Stimulated activated CD4-positive, alpha-beta T cell treated with anti-CD3 and anti-CD28 coated beads, Interleukin-4, amount 100 ng/mL, for 1 hour (primary cell): ENCODE measurements at regions not wholly inside any gene's neighbourhood (a gene's known extent, or its start where the extent isn't known, plus 50 kb on each side); places are given as distances from the start of the nearest gene placed in this dataset.
"Not testable (repeated sequence)": the region's sequence is repeated elsewhere in the genome, so short reads cannot be mapped to it uniquely, and the experiment has no call there.

Source experiments
- DNase-seq: peaks from one replicate; pipeline ENCODE4 v3.0.0-alpha.2; 2020

DNA sequence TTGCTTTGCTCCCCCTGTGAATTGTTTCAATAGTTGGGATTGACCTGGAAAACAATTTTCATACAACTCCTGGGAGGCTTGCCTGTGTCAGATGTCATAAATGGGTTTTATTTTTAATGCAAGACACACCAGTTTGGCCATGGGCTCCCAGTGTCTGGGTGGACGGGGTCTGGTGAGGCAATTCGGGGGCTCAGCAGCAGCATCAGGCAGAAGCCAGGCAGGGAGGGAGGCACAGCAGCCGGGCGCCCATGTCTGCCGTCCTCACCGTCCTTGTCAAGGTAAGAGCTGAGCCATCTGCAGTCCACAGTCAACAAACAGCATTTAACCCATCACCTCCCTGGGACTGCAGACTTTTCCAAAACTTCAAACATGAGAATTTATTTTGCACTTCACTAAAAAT is 150.6 kb downstream of the NPIPB11 start:
- DNase-seq = not testable (repeated sequence)

DNA sequence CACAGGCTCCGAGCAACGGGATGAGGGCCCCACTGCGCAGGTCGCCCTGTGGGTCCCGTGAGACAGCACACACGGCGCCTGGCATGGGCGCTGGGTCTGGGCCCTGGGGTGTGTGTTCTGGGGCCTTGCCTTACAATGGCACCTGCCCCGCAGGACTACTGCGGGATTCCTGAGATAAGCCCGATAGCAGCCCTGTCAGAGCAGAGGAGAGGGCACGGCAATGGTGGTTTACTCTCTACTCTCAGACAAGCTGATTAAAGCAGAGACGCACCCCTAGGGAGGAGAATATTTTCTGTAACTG is 151.1 kb downstream of the NPIPB11 start:
- not testable (repeated sequence) for DNase-seq

DNA sequence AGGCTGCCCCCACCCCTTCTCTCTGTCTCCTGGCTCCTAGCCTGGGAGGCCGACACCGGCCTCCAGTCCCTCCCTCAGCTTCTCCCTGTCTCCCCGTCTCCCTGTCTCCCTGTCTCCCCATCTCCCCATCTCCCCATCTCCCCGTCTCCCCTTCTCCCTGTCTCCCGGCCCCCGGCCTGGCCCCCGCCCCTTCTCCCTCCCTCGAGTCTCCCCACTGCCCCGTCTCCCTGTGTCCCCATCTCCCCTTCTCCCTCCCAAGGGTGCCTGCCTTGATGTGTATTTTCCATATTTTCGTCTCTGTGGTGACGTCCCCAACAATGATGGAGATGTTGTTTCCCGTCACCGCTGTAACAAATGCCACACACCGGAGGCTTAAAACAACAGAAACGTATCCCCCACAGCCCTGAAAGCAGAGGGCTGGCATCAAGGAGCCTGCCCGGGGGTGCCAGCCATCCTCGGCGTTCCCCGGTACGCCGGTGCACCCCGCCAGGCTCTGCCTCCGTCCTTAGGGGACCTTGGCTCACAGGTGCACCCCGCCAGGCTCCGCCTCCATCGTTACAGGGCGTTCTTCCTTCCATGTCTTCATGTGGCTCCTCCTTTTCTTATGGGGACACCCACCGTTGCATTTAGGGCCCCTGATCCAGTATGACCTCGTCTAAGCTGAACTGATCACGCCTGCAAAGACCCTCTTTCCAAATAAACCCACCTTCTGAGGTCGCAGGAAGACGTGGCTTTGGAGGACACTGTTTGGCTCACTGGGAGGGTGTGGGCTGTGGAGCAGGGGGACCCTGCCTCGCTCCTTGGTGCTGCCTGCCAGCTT is 151.6 kb downstream of the NPIPB11 start:
- no peak for DNase-seq

DNA sequence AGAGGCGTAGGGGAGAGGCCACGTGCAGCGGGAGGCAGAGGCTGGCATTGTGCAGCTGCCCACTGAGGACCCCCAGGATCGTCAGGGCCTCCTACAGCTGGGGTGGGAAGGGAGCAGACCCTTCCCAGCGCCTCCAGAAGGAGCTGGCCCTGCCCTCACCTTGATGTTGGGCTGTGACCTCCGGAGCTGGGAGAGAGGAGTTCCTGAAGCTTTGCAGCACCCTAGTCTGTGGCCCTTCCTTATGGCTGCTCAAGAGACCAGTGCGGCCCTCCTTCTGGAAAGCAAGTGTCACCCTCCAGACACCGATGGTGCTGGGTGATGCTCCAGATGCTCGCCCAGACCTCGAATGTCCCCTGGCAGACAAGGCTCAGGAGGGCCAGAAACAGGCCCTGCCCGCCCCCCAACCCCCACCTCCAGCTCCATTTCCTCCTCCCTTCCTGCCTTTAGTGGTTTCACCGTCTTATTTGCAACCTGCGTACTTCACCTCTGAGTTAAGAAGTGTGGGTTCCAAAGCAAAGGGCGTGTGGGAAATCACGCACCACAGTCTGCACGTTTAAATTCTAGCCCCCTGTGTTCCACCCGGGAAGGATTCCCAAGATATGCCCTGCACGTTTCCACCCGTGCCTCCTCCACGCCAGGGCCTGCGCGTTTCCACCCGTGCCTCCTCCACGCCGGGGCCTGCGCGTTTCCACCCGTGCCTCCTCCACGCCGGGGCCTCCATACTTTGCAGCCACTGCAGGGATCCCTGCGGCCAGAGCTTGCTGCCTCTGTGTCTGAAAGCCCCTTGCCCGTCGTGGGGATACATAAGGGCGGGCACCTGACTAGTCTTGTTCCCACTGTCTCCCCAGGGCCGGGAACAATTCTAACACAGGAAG is 152.6 kb downstream of the NPIPB11 start:
- not testable (repeated sequence) for DNase-seq

DNA sequence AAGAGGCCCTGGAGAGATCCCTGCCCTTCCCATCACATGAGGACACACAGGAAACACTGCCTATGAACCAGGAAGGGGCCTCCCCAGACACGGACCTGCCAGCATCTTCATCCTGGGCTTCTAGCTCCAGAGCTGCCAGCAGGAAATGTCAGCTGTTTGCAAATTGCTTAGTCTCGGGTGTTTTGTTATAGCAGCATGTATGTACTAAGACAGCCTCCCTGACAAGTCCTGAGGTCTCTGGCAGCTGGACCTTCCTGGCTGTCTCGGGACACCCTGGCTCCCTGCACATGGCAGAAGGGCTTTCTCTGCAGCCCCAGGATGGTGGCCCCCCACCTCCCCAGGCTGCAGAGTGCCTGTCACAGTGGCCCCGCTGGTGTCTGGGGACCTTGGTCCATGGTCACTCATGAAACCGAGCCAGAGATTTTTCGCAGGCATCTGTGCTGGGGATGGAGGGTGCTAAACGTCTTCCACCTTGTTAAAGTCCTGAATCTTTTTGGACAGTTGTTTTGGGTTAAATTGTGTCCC is 153.4 kb downstream of the NPIPB11 start:
- DNase-seq = not testable (repeated sequence)

DNA sequence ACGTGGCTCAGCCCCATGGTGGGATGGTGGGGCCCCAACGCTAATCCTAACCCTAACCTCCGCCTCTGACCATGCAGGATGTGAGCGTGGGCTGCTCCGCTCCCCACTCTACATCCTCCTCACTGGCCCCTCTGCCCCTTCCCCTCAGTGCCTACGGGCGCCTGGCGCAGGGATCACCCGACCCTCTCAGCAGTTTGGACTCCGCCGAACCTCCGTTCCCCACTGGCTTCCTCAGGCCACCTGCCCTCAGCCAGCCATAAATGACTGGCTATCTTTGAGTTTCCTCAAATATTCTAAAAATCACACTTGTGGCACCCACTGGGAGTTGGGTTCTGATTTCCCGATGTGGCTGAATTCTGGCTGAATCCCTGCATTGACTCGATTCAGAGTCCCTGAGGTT is 154.2 kb downstream of the NPIPB11 start:
- DNase-seq = not testable (repeated sequence)

DNA sequence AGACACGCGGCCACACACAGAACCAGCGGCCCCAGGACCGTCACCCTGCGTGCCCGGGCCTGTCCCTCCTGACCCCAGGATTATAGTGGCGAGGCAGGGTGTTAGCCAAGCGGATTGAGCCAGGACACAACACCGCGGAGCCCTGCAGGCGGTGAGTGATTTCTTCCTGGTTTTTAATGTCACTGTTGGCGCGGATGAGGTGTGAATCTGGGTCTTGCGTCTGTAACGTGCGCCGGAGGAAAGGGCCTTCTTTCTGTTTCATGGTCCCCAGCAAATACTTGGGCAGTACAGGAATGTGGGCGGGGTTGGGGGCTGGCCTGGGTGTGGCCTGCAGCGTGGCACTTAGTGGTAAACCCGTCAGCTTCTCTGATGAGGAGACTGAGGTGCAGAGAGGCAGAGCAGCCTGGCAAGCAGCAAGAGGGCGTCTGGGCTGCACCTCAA is 154.9 kb downstream of the NPIPB11 start:
- DNase-seq = not testable (repeated sequence)

DNA sequence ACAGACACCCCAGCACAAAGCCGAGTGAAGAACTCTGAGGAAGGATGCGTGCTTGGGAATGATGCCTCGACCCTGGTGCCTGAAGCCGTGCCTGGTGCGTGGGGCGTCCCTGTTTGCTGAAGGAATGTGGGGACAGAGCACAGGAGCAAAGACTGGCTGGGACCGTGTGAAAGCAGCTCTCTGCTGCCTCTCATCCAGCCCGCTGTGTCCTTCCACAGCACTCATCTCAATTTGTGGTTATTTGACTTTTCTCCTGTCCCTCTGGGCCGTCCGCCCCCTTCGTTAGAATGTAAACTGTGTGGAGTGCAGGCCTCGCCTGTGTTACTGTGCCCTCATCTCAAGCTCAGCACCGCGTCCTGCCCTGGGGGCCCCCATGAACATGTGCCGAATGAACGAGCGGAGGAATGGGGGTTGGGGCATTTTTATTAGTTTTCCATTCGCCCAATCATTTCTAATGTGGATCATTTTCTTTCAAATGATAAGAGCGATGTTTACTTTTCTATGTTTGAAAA is 155.5 kb downstream of the NPIPB11 start:
- not testable (repeated sequence) for DNase-seq

DNA sequence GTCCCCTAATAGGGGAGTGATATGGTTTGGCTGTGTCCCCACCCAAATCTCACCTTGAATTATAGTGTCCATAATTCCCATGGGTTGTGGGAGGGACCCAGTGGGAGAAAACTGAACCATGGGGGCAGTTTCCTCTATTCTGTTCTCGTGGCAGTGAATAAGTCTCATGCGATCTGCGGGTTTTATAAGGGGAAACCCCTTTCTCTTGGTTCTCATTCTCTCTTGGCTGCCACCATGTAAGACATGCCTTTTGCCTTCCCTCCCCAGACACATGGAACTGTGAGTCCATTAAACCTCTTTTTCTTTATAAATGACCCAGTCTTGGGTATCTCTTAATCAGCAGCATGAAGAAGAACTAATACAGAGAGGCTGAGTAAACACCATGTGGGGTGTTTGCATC is 156.0 kb downstream of the NPIPB11 start:
- not testable (repeated sequence) for DNase-seq

DNA sequence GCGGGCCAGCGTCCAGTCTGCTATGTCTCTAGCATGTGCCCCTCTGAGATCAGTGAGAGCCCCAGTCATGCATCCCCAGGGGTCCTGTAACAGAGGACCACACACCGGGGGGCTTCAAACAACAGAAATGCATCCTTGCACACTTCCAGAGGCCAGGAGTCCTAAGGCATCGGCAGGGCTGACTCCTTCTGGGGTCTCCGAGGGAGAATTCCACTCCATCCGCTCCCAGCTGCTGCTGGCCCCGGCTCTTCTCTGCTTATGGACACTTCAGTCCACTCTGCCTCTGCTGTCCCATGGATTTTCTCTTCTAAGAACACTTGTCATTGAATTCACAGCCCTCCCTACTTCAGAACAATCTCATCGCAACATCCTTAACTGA is 157.6 kb downstream of the NPIPB11 start:
- DNase-seq = not testable (repeated sequence)

DNA sequence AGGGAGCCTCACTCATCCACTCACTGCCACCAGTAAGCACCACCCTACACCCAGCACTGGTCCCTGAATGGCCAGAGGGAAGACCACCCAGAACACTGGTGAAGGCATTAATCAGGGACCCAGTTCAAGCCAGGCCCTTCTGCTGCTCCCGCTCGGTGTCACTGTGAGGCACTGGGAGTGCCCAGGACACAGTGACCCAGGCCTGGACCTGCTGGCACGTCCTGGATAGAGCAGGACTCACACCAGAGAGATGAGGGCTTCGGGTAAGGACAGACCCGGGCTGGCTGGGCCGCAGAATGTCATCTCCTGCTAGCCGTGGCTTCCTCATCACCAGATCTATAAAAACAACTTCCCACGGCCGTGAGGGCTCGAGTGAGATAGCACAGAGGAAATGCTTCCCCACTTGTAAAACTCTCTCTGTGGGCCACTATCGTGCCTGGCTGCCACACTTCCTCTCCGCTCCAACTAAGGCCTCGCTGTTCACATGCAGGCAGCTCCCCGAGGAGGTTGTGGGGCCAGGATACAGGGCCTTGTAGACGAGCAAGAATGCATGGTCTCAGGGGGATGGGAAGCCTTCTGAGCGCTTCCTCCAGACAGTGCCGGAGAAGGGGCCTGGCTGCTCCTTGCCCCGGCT is 158.1 kb downstream of the NPIPB11 start:
- not testable (repeated sequence) for DNase-seq

DNA sequence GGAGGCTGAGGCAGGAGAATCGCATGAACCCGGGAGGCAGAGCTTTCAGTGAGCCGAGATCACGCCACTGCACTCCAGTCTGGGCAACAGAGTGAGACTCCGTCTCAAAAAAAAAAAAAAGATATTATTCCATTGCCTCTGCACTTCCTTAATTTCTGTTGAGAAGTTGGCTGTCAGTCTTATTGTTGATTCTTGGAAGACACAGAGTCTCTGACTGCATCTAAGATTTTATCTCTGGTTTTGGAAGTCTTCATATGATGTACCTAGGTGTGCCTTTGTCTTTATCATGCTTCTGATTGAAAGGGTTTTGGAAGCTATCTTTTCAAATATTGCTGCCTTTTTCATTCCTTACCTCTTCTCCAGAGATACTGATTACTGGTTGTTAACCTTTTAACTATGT is 160.4 kb downstream of the NPIPB11 start:
- not testable (repeated sequence) for DNase-seq

DNA sequence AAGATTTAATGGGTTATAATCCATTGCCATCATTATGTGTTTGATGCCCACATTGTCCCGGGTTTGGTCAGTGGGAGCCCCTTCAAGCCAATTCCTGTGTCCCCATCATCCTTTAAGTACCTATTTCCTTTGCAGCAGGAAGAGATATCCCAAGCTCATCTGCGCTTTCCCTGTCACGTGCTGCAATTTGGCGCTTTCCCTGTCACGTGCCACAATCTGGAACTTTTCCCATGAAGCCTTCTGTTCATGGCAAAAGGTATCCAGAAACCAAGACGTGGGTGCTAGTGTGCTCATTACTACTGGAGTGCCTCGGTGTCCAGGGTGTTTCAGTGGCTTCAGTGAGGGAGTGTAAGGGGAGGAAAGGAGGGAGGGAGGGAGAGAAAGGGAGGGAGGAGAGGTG is 168.5 kb downstream of the NPIPB11 start:
- DNase-seq = no peak

DNA sequence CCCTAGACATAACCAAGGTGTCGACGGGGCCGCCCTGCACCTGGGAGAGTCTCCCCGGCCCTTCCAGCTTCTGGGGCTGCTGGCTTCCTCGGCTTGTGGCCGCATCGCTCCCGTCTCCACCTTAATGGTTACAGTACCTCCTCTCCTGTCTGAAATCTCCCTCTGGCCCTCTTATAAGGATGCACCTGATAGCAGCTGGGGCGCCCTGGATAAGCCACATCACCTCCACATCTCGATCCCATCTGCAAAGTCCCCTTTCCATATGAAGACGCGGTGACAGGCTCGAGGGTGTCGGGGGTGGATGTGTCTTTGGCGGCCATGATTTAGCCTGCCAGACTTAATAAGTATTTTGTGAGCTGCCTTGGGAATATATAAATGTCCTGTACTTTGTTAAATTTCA is 169.0 kb downstream of the NPIPB11 start:
- DNase-seq = not testable (repeated sequence)

DNA sequence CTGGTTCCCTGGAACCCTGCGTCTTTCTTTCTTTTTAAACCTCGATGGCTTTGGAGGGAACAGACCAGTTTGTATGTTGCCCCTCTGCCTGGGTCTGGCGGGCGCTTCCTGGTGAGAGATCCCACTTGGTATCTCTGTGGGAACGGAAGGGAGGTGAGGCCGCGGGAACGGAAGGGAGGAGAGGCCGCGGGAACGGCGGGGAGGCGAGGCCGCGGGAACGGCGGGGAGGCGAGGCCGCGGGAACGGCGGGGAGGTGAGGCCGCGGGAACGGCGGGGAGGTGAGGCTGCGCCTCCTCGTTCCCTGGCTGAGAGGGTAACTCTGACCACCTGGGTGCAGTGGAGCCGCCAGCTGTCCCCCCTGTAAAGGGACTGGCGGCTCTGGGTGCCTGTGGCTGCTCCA is 169.5 kb downstream of the NPIPB11 start:
- DNase-seq = not testable (repeated sequence)

DNA sequence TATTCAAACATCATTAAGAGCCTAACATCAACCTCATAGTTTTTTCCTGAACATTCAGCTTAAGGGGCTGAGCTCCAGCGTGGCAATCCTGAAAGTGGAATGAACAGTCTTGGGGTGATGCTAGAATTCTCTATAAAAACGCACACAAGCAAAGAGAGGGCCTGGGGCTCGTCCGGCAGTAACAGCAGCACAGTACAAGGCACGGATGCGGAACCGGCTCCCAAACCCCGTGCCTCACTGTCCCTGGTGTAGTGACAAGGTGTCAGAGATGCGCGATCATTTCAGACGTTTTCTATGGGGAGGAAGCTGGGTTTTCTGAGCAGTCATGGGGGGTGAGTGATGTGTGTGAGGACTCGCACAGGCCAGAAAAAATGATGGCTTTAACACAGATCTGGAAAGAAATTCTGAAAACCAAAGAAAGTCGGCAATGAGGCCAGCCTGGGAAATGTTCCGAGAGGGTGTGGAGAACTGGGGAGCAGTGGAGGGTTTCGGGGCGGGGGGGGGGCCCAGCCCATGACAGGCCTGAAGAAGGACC is 170.6 kb downstream of the NPIPB11 start:
- not testable (repeated sequence) for DNase-seq

DNA sequence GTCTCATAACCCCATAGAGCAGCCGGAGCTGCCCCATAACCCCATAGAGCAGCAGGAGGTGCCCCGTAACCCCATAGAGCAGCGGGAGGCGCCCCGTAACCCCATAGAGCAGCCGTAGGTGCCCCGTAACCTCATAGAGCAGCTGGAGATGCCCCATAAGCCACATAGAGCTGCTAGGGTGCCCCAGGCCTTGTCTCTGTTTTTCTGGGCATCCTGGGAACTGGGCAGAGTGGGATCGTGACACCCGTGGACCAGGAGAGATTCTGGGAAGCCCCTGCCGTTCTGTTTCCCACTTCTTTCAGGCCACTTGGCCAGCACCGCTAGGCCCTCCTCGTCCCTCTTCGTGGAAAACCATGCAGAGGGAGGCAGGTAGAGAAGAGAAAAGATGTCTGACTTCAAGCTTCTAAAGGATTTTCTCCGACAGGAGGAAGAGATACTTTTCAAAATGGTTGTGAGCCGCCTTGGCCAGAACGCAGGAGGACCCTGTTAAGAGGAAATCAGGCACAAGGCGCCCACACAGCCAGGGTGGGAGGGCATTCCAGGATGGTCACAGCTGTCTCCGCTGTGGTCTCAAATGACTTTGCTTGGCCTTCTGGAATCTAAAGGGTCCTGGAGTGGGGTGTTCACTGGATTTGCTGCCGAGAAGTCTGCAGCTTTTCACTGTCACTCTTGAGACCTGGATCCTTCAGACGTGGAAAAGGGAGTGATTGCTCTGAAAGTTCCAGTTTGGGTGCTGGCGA is 171.8 kb downstream of the NPIPB11 start:
- DNase-seq = not testable (repeated sequence)

DNA sequence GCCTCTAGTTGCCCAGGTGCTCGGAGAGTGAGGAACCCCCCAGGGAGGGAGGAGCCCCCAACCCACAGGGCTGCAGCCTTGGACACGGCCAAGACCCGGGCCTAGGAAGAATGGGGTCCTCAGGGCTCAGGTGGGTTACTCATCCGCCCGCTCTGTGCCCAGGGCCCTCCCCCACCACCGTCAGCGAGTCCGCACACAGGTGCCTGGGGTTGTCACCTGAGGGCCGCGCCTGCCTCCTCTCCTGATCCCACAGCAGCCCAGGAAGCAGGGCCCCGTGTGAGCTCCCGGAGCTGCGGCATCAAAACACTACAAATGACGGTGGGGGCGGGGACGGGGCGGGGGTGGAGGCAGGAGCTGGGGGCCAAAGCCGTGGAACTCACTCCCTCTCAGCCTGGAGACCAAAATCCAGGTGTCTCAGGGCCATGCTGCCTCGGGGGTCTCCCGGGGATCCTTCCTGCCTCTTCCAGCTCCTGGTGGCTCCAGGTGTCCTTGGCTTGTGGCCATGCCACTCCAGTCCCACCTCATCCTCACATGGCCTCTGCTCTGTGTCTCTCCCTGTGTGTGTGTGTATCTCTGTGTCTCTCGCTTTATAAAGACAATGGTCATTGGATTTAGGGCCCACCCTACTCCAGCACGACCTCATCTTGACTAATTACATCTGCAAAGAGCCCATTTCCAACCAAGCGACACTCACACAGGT is 172.7 kb downstream of the NPIPB11 start:
- not testable (repeated sequence) for DNase-seq

DNA sequence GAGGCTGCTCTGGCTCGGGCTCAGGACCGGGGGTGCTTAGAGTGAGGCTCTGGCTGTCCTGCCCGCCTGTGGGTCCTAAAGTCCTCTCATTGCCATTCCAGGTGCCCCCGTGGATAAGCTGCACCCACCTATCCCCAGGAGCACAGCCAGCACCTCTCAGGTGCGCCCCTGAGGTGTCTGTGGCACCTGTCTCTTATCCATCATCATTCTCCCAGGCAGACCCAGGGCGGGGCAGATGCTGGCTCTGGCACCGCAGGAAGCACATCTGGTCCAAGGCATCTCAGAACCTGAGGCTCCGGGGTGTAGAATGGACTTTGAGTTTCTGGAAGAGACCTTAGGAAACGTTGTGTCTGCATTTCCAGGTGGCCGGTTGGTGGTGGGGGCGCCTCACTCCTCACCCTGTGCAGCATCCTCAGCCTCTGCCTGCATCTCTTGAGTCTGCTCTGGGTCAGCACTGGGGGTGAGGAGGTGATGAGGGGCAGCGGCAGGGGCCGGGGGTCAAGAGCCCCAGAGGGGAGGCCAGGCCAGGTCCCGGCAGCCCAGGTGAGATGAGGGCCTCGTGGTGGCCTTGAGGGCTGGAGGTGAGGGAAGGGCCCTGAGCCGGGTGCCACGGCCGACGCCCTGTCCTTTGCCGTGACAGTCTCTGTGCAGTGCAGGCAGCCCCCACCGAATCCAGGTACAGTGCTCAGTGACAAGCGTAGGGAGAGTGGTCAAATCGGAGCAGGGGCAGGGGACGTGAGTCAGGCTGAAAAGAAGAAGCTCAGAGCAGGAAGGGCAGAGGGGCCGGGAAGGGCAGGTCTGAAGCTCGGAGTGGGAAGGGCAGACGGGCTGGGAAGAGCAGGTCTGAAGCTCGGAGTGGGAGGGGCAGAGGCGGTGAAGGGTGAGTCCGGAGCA is 173.5 kb downstream of the NPIPB11 start:
- no peak for DNase-seq

DNA sequence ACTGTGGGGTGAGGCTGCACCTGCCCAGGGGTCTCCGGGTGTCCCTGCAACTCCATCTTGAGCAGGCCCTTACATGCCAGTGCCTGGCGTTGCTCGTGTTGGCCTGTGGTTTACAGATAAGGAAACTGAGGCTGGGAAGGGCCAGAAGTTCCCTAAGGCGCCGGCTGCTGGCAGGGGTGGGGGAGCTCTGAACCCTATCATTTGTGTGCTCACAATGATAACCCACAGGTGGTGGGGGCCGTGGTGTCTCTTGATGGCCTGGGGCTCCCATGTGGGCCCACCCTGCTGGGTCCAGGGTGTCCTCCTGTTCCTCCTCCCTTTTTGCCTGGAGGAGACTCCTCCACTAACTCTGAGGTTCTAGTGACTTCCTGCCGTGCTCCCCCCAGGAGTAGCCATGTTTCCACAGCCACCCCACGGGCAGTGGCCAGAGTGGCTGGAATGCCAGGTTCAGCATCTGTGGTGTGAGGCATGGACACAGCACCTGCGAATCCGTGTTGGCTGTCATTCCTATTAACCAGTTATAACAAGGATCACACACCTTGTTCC is 174.3 kb downstream of the NPIPB11 start:
- not testable (repeated sequence) for DNase-seq
